GM19455 (cell line): ENCODE measurements at regions not wholly inside any gene's neighbourhood (a gene's known extent, or its start where the extent isn't known, plus 50 kb on each side); places are given as distances from the start of the nearest gene placed in this dataset.
"Not testable (repeated sequence)": the region's sequence is repeated elsewhere in the genome, so short reads cannot be mapped to it uniquely, and the experiment has no call there.

Source experiments
- ATAC-seq: cut with Tn5 transposase; IDR thresholded peaks from one replicate; pipeline ENCODE4 v1.9.1; 2021; ENCODE audit not compliant: unreplicated experiment

- ATAC-seq = no peak
These were observed 147.4 kb upstream of the BEND6 start for GRCh38 chr6:56807326-56807988.

- no peak for ATAC-seq
These were observed 148.5 kb upstream of the BEND6 start for GRCh38 chr6:56806368-56806767.

DNA sequence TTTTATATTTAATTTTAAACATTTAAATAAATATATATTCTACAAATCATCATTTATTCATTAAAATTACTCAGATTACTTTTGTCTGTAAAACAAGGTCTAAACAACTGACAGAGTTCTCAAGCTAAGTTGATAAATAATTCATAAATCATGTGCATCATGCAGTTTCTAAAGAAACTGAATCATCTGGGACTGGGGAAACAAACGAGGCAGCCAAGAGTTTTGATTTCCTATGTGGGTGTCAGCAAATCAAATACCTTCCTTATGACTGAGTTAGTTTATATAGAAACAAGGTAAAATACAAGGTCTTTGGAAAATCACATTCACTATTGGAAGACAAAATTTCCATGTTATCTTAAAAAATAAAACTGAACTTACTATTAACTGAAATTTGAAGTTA, 149.9 kb upstream of the BEND6 start:
- ATAC-seq = no peak

DNA sequence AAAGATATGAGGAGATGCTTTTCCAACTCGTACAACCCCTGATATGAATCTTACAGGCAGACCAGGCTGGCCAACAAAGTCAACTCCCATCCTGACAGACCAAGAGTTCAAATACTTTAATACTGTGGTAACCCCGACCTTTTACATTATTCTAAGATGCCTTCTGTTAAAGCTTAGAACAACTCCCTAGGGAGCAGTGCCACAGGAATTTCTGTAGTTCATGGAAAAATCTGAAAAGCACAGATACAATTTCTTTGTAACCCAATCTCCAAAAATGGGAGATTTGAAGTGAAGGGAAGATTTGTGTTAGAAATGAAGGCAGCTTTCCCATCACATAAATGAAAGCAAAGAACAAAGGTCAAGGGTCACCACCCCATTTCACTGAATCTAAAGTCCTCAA, 151.3 kb upstream of the BEND6 start:
- ATAC-seq = no peak

GRCh38 chr6:56802584-56802983, 152.3 kb upstream of the BEND6 start:
- no peak for ATAC-seq

GRCh38 chr6:56799989-56800388, 154.9 kb upstream of the BEND6 start:
- no peak for ATAC-seq

DNA sequence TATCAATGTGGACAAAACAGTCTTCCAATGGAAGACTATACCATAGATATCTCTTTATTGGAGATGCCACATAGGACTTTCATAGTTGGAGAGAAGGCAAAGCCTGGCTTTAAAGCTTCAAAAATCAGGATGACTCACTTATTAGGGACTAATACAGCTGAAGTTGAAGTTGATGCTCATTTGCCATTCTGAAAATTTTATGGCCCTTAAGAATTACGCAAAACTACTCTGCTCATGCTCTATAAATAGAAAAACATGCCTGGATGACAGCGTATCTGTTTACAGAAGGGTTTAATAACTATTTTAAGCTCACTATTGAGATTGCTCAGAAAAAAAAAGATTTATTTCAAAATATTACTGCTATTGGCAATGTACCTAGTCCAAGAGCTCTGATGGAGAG, 155.5 kb upstream of the DST start:
- ATAC-seq = no peak

DNA sequence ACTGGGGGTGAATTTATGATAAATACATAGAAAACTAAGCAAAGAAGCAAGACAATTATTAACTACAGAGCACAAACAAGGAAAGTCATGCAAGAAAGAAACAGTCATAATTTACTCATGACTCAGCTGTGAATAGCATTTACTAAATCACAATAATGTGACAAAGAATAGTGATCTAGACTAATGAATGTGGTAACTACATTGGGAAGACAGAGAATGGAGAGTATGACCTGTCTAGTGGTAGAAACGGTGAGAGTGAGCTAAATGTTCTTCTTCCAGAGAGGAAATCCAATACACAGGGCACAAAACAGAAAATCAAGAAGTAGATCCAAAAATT, 153.5 kb upstream of the DST start:
- no peak for ATAC-seq

DNA sequence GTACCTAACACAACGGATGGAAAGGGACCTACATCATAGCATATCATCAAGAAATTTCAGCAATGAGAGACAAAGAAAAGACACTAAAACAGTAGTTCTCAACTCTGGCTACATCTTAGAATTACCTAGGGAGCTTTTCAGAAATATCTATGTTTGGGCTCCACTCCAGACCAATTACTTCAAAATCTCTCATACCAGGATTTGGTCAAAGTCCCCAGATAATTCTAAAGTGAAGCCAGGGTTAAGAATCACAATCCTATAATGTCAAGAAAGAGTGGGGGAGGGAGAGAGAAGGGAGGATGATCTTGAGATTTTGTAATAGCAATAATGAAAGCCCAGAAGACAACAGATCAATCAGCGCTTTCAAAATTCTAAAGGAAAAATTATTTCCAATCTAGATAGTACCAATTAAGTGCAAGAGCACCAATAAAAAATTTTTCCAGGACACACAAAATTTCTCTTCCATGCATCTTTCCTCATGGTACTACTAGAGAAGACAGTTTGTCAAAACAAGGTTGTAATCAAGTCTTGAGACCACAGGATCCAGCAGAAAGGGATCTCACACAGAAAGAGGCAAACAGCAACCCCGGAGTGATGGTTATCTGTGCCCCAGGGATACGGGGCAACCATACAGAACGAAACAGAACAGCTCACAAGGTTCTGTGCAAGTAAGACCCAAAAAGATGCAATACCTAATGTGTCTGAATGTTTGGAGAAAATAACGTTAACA, 152.9 kb upstream of the DST start:
- ATAC-seq = no peak

DNA sequence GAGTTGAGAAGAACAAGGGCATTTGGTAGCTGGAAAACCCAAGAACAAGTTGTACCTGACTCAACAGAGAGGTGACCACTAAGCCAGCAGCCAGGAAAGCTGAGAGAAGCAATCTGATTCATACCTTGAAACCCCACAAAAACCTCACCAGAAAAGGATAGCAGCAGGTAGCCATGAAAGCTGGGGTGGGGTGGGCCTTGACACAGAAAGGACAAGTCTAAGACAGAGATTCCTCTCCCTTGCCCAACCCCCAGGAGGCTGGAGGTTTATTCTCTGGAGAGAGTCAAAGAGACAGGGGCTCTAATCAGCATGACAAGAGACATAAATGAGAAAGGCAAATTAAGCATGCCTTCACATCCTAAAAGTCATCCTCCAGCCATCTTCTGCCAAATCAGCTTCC, 151.7 kb upstream of the DST start:
- ATAC-seq = peak; percentile 51

GRCh38 chr6:56793938-56794337, 151.2 kb upstream of the DST start:
- ATAC-seq = no peak

GRCh38 chr6:56790414-56790813, 147.7 kb upstream of the DST start:
- no peak for ATAC-seq

- ATAC-seq = no peak
These were observed 147.2 kb upstream of the DST start for GRCh38 chr6:56789879-56790278.

DNA sequence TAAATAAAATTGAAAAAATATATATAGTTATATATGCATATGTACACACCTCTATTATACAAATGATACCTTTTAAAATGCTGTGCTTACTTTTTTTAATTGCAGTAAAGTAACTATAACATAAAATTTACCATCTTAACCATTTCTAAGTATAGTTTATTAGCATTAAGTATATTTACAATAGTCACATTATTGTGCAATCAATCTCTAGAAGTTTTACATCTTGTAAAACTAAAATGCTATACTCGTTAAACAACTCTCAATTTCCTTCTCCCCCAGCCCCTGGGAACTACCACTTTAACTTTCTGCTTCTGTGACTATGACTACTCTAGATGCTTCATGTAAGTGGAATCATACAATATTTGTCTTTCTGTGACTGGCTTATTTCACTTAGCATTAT, 146.7 kb upstream of the DST start:
- ATAC-seq = no peak

GRCh38 chr6:56787209-56787608, 144.5 kb upstream of the DST start:
- ATAC-seq = no peak

- ATAC-seq = no peak
These were observed 143.6 kb upstream of the DST start for GRCh38 chr6:56786256-56786655.

GRCh38 chr6:56785536-56785935, 142.8 kb upstream of the DST start:
- ATAC-seq = not testable (repeated sequence)

DNA sequence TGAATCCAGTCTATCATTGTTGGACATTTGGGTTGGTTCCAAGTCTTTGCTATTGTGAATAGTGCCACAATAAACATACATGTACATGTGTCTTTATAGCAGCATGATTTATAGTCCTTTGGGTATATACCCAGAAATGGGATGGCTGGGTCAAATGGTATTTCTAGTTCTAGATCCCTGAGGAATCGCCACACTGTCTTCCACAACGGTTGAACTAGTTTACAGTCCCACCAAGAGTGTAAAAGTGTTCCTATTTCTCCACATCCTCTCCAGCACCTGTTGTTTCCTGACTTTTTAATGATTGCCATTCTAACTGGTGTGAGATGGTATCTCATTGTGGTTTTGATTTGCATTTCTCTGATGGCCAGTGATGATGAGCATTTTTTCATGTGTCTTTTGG, 137.4 kb upstream of the DST start:
- not testable (repeated sequence) for ATAC-seq

DNA sequence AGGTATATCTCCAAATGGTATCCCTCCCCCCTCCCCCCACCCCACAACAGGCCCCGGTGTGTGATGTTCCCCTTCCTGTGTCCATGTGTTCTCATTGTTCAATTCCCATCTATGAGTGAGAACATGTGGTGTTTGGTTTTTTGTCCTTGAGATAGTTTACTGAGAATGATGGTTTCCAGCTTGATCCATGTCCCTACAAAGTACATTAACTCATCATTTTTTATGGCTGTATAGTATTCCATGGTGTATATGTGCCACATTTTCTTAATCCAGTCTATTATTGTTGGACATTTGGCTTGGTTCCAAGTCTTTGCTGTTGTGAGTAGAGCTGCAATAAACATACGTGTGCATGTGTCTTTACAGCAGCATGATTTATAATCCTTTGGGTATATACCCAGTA, 135.8 kb upstream of the DST start:
- ATAC-seq = not testable (repeated sequence)

DNA sequence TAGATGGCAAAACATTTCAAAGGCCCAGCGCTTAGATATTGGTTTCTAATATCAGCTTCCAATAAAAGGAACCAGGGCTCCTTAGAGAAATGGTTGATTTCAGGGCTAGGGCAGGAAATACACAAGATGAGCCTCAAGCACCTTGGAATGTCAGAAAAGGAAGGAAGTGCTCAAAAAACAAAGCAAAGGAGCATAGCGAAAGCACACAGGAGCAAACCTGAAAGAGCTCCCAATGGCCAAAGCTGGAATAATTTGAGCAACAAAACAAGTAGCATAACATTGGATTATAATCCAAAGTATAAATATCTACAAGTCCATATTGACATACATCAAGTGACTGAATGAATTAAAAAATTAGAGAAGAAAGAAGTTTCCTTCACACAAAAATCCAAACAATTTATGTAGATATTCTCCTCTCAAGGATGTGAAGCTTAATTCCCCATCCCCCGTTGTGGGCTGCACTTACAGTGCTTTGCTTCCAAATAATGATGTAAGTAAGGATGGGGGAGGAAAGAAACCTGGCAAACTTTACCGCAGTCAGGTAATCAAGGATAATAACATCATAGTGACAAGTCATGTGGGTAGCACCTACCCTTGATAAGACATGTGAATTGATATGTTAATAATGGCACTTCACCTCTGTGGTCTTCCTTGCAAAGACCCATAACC, 132.9 kb upstream of the DST start:
- no peak for ATAC-seq

DNA sequence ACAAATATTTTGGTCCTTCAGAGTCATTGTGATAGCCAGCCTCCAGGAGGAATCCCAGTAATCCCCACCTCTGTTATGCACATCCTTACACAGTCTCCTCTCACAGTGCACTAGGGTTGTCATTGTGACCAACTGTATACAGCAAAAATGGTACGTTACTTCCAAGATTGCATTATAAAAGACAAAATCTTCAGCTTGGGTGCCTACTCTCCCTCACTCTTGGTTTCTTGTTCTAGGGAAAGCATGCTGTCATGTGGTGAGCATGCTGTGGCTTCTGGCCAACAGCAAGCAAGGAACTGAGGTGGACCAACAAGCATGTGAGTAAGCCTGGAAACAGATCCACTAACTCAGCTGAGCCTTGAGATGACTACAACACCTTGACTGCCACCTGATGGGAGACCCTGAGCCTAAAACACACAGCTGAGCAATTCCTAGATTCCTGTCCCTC, 130.1 kb upstream of the DST start:
- ATAC-seq = peak; percentile 58

- ATAC-seq = no peak
These were observed 129.4 kb upstream of the DST start for GRCh38 chr6:56771929-56772607.
